ENCODE measurements at regions not wholly inside any gene's neighbourhood (a gene's known extent, or its start where the extent isn't known, plus 50 kb on each side); places are given as distances from the start of the nearest gene placed in this dataset.

DNA sequence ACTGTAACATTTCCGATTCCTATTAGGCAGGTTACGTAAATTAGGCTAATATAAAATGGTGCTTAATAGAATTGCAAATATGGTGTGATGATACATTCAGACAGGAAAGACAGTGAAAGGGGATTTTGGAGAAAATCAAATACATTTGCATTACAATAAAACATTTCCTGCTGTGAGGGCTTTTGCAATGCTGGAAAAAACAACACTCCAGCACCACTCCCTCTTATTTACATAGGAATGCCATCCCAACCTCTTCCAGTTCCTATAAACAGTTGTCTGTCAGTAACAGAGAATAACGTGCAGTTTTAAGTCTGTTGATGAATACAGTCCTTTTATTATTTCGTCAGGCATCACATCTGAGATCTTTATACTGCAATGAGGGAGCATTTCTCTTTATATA is 298.8 kb upstream of the FANCL start:
- ChIA-PET POLR2A (no interaction called here), CTCF (no interaction called here)
- ATAC-seq: no peak
- H3K27ac Mint-ChIP-seq: no peak overlapping the region
- H3K27me3 Mint-ChIP-seq (ENCODE audit: low read depth): no peaks in the 10 kb centered on the region
- no peaks in the 10 kb centered on the region for H3K9me3 Mint-ChIP-seq (ENCODE audit: insufficient read depth)
- no peaks in the 10 kb centered on the region for H3K4me1 Mint-ChIP-seq (ENCODE audit: low read depth)
- no peak overlapping the region for H3K4me3 Mint-ChIP-seq
- no peaks in the 10 kb centered on the region for H3K36me3 Mint-ChIP-seq (ENCODE audit: low read depth)
- DNase-seq: no peak

DNA sequence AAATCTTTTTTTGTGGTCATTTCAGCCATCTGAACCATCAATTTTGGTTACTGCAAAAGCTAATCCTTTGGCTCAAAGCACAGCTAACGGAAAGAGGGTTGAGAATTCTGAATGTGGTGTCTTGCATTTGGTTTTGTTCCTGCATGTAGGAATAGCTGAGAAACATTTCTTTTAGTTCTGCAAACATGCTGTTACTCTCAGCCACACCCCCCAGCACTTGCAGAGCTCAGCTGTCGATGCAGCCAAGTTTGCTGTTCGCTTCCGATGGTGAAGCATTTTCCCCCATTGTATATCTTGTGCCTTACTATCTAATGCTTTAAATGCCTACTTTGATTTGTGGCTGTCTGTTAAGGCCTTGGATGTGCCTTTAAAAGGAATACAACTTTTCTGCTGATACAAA is 294.9 kb upstream of the FANCL start:
- POLR2A ChIA-PET: no interaction called here
- CTCF ChIA-PET: interaction anchor here (0.9 kb wide), 1 partner anchor 16 kb away, joined by 3 read pairs; no protein-coding TSS in a partner anchor
- no peaks in the 10 kb centered on the region for H3K9me3 Mint-ChIP-seq (ENCODE audit: insufficient read depth)
- no peak overlapping the region for H3K27ac Mint-ChIP-seq
- H3K27me3 Mint-ChIP-seq (ENCODE audit: low read depth): no peaks in the 10 kb centered on the region
- DNase-seq: no peak
- H3K36me3 Mint-ChIP-seq (ENCODE audit: low read depth): no peaks in the 10 kb centered on the region
- no peaks in the 10 kb centered on the region for H3K4me1 Mint-ChIP-seq (ENCODE audit: low read depth)
- no peak overlapping the region for H3K4me3 Mint-ChIP-seq
- ATAC-seq: no peak

DNA sequence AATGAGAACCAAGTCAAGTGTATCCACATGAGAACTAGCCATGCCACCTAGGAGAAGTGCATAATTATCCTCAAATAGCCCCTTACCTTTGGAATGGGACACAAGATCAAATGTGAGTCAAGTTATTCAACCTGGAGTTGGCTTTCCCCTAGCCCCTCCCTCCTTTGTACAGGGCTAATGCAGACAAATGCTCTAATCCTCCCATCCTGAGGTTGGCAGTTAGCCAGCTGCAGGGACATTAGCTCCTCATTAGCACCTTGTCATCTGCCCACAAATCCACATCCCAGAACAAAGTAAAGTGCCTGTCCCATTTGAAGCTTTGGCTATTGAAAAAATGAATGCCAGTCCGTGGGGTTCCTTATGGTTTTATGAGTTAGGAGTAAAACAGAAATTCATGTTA is 294.1 kb upstream of the FANCL start:
- no peaks in the 10 kb centered on the region for H3K4me1 Mint-ChIP-seq (ENCODE audit: low read depth)
- POLR2A ChIA-PET: no interaction called here
- CTCF ChIA-PET: no interaction called here

DNA sequence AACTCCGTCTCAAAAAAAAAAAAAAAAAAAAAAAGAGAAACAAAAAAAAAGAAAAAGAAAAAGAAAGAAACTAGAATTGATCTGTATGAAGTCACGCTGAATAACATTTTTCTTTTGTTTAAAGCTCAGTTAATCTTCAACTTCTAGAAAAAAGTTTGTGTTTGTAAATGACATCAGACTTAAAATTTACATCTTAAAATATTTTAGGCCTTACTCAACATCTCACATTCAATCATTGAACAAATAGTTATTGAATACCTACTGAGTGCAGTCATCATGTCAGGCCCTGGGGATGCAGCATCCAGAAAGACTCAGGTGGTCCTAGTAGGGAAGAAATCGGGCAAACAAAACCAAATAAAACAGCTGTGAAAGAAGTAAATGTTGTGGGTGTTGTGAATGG is 292.3 kb upstream of the FANCL start:
- H3K27me3 Mint-ChIP-seq (ENCODE audit: low read depth): no peaks in the 10 kb centered on the region
- CTCF ChIA-PET: no interaction called here
- no peak overlapping the region for H3K4me3 Mint-ChIP-seq
- H3K36me3 Mint-ChIP-seq (ENCODE audit: low read depth): no peaks in the 10 kb centered on the region
- DNase-seq (no peak), ATAC-seq (no peak)
- POLR2A ChIA-PET: no interaction called here
- no peak overlapping the region for H3K27ac Mint-ChIP-seq
- H3K4me1 Mint-ChIP-seq (ENCODE audit: low read depth): no peaks in the 10 kb centered on the region
- no peaks in the 10 kb centered on the region for H3K9me3 Mint-ChIP-seq (ENCODE audit: insufficient read depth)

More for the DNA sequence above, 294.1 kb upstream of the FANCL start:
- Mint-ChIP-seq H3K4me3 (no peak overlapping the region), H3K27me3 (ENCODE audit: low read depth) (no peaks in the 10 kb centered on the region), H3K36me3 (ENCODE audit: low read depth) (no peaks in the 10 kb centered on the region), H3K27ac (no peak overlapping the region), H3K9me3 (ENCODE audit: insufficient read depth) (no peaks in the 10 kb centered on the region)
- ATAC-seq: no peak
- DNase-seq: no peak

DNA sequence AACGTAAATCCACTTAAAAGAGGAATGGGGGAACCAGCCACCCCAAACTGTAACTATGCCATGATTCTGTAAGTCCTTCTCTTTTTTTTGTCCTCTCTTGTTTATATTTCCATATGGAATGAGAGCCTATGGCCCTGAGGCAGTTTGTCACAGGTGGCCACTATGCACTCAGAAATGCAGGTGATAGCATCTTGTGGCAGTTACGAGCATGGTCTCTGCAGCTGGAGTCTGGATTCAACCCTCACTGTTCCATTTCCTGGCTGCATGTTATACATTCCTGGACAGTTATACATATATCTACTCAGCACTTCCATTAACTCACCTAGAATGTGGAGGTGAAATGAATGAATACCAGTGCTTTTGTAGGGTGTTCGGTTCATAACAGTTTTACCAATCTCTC is 291.5 kb upstream of the FANCL start:
- H3K4me1 Mint-ChIP-seq (ENCODE audit: low read depth): no peaks in the 10 kb centered on the region
- no peak overlapping the region for H3K27ac Mint-ChIP-seq
- CTCF ChIA-PET: no interaction called here
- no peaks in the 10 kb centered on the region for H3K9me3 Mint-ChIP-seq (ENCODE audit: insufficient read depth)
- no peak for ATAC-seq
- H3K27me3 Mint-ChIP-seq (ENCODE audit: low read depth): no peaks in the 10 kb centered on the region
- POLR2A ChIA-PET: no interaction called here
- H3K4me3 Mint-ChIP-seq: no peak overlapping the region
- no peaks in the 10 kb centered on the region for H3K36me3 Mint-ChIP-seq (ENCODE audit: low read depth)
- no peak for DNase-seq

DNA sequence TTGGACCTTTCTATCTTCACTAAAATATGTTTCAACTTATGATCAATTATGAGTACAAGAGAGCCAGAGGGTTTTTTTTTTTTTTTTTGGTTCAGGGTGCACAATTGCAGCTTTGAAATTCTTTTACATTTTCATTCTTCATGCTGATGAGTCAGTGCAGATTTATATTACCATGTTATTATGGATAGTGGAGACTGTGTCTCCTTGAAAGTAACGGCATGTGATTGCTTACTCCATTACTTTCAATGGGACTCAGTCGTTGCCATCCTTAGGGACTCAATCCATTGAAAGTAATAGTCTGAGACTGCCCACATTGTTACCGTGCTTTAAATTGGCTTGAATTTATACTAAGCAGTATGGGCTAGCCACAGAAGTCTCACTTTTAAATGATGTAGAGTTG is 286.5 kb upstream of the FANCL start:
- Mint-ChIP-seq H3K27me3 (ENCODE audit: low read depth) (peaks cover 4% of the 10 kb centered on the region), H3K4me3 (no peak overlapping the region), H3K4me1 (ENCODE audit: low read depth) (no peaks in the 10 kb centered on the region), H3K9me3 (ENCODE audit: insufficient read depth) (no peaks in the 10 kb centered on the region), H3K27ac (no peak overlapping the region), H3K36me3 (ENCODE audit: low read depth) (no peaks in the 10 kb centered on the region)
- DNase-seq: no peak
- POLR2A ChIA-PET: no interaction called here
- ATAC-seq: no peak
- CTCF ChIA-PET: no interaction called here

DNA sequence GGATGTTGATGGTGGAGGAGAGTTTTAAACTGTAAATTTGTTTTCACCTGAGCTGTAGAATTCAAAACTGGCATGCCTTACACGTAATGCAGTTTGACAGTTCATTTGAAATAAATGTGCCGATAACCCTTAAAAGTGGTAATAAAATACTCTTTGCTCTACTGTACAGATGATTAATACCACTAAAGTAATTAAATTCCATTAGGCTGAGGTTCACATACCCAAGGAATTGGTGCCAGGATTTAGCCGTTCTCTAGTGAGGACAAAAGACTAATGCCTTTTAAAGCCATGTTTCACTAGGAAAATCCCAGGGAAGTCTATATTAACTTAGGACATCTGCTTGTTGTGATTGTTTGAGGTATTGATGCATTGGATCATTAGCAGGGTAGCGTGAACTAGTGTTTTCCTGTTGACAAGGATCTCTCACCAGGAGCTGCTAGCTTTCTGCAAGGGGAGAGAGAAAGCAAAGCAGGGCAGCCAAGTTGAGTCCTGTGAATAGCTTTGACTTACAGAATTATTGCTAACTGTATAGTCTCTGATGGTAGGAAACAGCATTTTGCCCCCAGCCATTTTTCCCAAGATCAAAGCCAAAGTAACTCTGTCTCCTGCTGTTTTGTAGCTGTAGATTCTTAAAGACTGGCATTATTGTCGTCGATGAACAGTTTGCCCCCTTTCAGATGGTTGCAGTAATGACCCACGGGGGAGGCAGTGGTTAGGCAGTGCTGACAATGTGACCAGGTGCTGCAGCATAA is 280.9 kb upstream of the FANCL start:
- no peak overlapping the region for H3K27ac Mint-ChIP-seq
- H3K9me3 Mint-ChIP-seq (ENCODE audit: insufficient read depth): no peaks in the 10 kb centered on the region
- DNase-seq (no peak), ATAC-seq (no peak)
- H3K4me1 Mint-ChIP-seq (ENCODE audit: low read depth): no peaks in the 10 kb centered on the region
- ChIA-PET CTCF (no interaction called here), POLR2A (no interaction called here)
- H3K27me3 Mint-ChIP-seq (ENCODE audit: low read depth): peaks cover 7% of the 10 kb centered on the region
- no peak overlapping the region for H3K4me3 Mint-ChIP-seq
- no peaks in the 10 kb centered on the region for H3K36me3 Mint-ChIP-seq (ENCODE audit: low read depth)

DNA sequence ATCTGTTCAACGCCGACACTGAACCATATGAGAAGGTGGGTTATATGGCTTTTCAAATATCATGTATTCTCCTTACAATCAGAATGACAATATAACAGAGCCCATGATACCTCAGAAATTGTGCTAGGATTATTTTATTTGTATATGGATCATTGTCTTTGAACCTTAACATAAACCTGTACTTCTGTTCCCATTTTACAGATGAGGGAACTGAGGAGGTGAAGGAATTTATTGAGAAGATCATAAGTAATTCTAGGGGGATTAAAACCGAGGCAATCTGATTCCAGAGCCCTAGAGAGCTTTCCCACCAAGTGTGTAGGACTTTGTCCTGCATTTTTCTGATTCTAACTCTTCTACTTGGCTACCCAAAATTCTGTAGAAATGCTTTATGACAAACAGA is 279.8 kb upstream of the FANCL start:
- no peaks in the 10 kb centered on the region for H3K9me3 Mint-ChIP-seq (ENCODE audit: insufficient read depth)
- ChIA-PET CTCF (no interaction called here), POLR2A (no interaction called here)
- ATAC-seq (no peak), DNase-seq (no peak)
- no peaks in the 10 kb centered on the region for H3K4me1 Mint-ChIP-seq (ENCODE audit: low read depth)
- no peaks in the 10 kb centered on the region for H3K36me3 Mint-ChIP-seq (ENCODE audit: low read depth)
- no peak overlapping the region for H3K4me3 Mint-ChIP-seq
- H3K27ac Mint-ChIP-seq: no peak overlapping the region
- peaks cover 5% of the 10 kb centered on the region for H3K27me3 Mint-ChIP-seq (ENCODE audit: low read depth)

DNA sequence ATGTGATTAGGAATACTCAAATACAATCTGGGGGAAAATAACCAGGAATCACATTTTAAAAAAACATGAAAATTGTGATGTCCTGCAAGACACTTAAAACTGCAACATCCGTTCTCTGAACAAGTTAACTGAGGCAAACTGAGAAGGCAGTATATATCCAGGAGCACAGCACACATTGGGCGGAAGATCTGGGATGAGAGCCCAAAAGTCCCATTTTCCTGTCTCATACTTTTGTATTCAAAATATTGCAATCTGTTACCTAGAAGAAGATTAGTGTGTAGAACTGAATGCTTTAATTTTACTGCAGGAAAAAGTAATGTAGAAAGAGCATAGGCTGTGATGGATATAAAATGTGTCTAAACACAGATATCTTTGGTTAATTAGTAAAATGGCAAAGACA is 276.8 kb upstream of the FANCL start:
- Mint-ChIP-seq H3K9me3 (ENCODE audit: insufficient read depth) (no peaks in the 10 kb centered on the region), H3K4me3 (no peak overlapping the region), H3K4me1 (ENCODE audit: low read depth) (no peaks in the 10 kb centered on the region), H3K27ac (no peak overlapping the region), H3K27me3 (ENCODE audit: low read depth) (peaks cover 4% of the 10 kb centered on the region), H3K36me3 (ENCODE audit: low read depth) (no peaks in the 10 kb centered on the region)
- POLR2A ChIA-PET: no interaction called here
- no peak for ATAC-seq
- DNase-seq: no peak
- CTCF ChIA-PET: no interaction called here

DNA sequence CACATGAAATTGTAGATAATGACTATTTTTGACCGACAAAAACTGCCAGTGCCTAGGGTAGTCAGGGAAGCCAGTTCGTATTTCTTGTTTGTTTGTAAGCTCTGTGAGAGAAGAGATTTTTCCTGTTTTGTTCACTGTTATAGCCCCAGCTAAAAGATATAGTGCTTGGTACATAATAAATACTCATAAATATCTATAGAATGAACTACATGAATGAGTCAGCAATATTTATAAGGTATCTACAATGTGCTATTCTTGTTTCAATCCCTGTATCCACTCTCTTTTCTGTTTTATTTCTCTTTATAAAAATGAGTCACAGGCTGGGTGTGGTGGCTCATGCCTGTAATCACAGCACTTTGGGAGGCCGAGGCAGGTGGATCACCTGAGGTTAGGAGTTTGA is 275.6 kb upstream of the FANCL start:
- no peak for DNase-seq
- POLR2A ChIA-PET: no interaction called here
- Mint-ChIP-seq H3K4me3 (no peak overlapping the region), H3K27ac (no peak overlapping the region), H3K9me3 (ENCODE audit: insufficient read depth) (no peaks in the 10 kb centered on the region), H3K36me3 (ENCODE audit: low read depth) (no peaks in the 10 kb centered on the region), H3K27me3 (ENCODE audit: low read depth) (peaks cover 2% of the 10 kb centered on the region), H3K4me1 (ENCODE audit: low read depth) (no peaks in the 10 kb centered on the region)
- no peak for ATAC-seq
- CTCF ChIA-PET: no interaction called here

DNA sequence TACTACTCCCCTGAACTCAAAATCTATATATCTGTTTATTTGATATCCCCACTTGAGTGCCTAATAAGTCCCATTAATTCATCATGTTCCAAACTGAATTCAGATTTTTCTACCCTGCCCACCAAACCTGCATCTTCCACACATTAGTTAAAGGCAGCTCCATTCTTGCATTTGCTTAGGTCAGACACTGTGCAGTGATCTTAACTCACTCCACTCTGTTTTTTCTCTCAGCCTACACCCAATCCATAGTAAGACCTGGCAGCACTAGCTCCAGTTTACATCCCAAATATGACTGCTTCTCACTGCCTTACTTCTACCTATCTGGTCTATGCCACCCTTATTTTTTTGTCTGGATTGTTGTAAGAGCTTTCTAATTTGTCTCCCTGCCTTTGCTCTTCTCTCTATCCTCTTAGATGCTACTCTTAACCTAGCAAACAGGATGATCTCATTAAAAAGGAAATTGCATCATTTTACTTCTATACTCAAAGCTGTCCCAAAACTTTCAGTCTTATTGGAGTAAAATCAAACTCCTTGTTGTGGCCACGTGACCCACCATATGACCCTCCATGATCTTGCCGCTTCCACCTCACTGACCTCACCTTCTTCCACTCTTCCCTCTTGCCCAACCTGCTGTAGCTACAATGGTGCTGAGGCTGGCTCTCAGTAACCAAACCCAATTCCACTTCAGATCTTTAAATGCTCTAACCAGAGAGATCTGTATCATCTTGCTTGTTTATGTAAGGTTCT is 274.9 kb upstream of the FANCL start:
- H3K27me3 Mint-ChIP-seq (ENCODE audit: low read depth): peaks cover 2% of the 10 kb centered on the region
- H3K36me3 Mint-ChIP-seq (ENCODE audit: low read depth): no peaks in the 10 kb centered on the region
- H3K4me1 Mint-ChIP-seq (ENCODE audit: low read depth): no peaks in the 10 kb centered on the region
- CTCF ChIA-PET: no interaction called here
- no peak overlapping the region for H3K4me3 Mint-ChIP-seq
- H3K27ac Mint-ChIP-seq: no peak overlapping the region
- no peak for DNase-seq
- peak; percentile 58 for ATAC-seq
- POLR2A ChIA-PET: no interaction called here
- no peaks in the 10 kb centered on the region for H3K9me3 Mint-ChIP-seq (ENCODE audit: insufficient read depth)

DNA sequence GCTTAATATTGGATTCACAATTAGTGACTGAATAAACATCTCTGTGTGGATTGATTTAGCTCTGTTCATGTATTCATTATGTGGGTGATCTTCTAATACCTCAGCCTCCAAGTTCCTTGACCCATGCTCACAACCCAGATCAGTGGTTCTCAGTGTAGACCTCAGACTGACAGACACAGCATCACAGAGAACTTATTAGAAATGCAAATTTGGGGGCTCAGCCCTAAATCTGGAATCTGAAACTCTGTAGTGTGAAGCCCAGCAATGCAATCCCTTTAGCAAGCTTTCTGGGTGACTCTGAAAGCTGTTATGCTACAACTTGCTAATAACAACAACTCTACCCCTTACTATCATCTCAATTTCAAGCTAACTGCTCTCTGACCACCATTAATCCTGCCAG is 273.1 kb upstream of the FANCL start:
- ATAC-seq (no peak), DNase-seq (no peak)
- CTCF ChIA-PET: no interaction called here
- POLR2A ChIA-PET: no interaction called here
- H3K4me1 Mint-ChIP-seq (ENCODE audit: low read depth): no peaks in the 10 kb centered on the region
- no peaks in the 10 kb centered on the region for H3K27me3 Mint-ChIP-seq (ENCODE audit: low read depth)
- no peak overlapping the region for H3K27ac Mint-ChIP-seq
- no peak overlapping the region for H3K4me3 Mint-ChIP-seq
- H3K9me3 Mint-ChIP-seq (ENCODE audit: insufficient read depth): no peaks in the 10 kb centered on the region
- no peaks in the 10 kb centered on the region for H3K36me3 Mint-ChIP-seq (ENCODE audit: low read depth)

DNA sequence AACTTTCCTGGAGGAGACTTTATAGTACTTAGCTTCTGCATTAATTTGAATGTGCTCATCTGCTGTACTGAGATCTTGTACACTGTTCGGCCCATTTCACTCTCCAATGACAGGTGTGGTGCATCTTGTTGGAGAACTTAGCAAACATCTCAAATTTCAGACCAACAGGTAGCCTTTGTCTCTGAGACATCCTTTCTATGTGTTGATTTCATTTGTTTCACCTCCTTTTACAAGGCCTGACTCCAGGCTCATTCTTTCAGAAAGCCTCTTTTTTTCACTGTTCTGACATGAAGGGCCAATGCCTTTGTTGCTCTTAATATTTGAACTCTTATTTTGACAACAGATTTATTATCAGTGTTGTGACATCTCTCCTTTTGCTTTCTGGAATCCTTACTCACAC is 271.8 kb upstream of the FANCL start:
- DNase-seq: no peak
- no peak for ATAC-seq
- H3K27me3 Mint-ChIP-seq (ENCODE audit: low read depth): no peaks in the 10 kb centered on the region
- no peaks in the 10 kb centered on the region for H3K36me3 Mint-ChIP-seq (ENCODE audit: low read depth)
- ChIA-PET POLR2A (no interaction called here), CTCF (no interaction called here)
- no peak overlapping the region for H3K4me3 Mint-ChIP-seq
- H3K27ac Mint-ChIP-seq: no peak overlapping the region
- no peaks in the 10 kb centered on the region for H3K4me1 Mint-ChIP-seq (ENCODE audit: low read depth)
- H3K9me3 Mint-ChIP-seq (ENCODE audit: insufficient read depth): no peaks in the 10 kb centered on the region

Data from activated CD8-positive, alpha-beta T cell treated with anti-CD3 and anti-CD28 coated beads, Interleukin-2, amount 10 ng/mL, durations not matched to agents 7 days and 5 days (primary cell).